HG03159 (cell line): ENCODE measurements at regions not wholly inside any gene's neighbourhood (a gene's known extent, or its start where the extent isn't known, plus 50 kb on each side); places are given as distances from the start of the nearest gene placed in this dataset.
"Not testable (repeated sequence)": the region's sequence is repeated elsewhere in the genome, so short reads cannot be mapped to it uniquely, and the experiment has no call there.

ENCODE experiments used
- ATAC-seq: cut with Tn5 transposase; IDR thresholded peaks from one replicate; pipeline ENCODE4 v1.9.1; 2021; ENCODE audit warnings: mild to moderate bottlenecking, moderate library complexity; ENCODE audit not compliant: unreplicated experiment

DNA sequence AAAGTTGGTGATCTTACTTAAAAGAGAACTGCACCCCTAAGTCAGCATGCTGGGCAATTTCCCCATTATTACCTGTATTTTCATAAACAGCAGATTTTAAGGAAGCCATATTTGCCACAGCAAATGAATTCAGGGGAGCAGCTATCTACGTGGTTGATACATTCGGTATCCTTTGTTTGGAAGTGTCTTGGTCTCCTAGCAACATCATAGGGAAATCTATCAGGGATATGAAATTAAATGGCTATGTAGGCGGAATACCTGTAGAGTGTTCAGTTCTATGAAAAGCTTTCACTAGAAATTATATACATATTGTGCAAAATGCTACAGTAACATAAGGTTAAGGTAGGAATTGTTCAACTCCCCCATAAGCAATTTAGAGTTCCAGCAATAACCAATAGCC is 157.2 kb upstream of the EMCN start:
- ATAC-seq: no peak

DNA sequence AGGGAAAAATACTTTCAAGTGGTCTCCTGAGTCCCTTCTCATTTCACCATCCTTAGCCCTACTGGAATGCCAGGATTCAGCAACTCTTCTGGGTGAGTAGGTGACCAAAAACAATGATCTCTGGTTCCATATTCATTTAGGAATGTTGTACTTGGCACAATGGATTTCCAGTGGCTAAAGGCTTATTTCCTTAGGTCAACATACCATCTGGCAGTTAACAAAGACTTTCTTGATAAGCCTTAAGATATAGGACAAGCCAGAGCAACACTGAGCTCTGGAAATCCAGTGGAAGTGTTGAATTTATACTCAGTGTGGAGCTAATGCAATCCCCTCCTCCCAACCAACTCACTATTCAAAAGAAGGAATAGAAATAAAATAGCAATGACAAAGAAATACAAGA is 139.4 kb upstream of the EMCN start:
- no peak for ATAC-seq

DNA sequence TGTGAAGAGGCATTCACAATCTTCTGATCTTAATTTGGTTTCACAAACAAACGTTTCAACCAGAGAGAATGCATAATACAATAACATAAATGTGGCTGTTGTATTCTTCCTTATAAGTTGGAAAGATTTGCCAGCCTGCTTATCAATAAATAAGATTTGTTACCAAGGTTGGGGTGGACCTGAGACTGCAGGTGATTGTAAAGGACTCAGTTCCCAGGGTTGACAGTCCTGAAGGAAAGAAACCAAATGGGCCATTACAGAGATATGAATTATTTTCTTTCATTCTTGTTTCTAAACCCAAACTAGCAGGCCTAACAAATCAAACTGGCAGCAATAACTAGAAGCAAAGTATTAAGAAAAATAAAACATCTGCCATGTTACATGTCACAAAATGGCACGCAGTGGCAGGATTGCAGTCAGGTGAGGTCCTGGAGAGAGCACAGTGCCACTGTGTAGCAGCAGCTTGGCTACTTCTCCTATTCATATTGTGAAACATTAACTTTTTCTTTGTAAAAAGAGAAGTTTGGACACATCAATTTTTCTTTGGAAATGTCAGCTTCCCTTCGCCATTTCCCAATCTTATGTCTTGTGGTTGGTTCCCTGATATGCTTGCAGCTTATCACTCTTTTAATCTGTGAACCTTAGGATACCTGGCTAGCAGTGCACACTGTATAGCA is 133.8 kb upstream of the EMCN start:
- ATAC-seq: no peak

DNA sequence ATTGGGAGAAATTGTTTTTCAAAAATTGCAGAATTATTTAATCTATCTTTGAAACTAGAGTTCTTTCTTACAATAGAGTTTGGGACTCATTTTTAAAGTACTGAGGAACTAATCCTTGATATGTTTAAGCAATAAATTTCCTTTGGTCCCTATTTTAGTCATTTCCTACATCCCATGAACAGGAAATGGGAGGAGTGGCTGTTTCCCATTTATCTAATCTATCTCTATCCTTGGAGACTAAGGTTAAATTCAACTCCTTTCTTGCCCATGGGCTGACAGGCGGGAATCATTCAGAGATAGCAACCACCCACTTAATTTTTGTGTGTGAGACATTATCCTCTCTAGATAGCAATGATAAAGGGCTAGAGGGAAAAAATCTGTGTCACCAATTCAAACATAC is 131.6 kb upstream of the EMCN start:
- ATAC-seq: no peak

DNA sequence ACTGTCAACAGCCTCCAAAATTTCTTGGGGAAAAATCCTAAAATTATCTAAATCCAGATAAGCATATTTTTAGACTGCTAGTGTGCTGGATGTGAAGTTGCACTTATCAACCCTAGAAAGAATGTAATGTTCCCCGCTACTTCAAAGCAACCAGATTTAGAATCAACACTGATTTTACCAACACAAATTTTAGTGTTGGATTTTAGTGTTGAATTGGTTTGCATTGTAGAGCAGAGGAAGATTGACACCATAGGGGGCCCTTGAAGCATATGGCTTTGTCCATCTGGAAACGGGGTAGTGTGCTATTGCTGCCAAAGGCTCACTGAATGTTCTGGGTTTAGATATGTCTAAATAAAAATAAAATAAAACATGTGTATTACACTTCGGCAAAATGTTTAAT is 126.3 kb upstream of the EMCN start:
- ATAC-seq: no peak

DNA sequence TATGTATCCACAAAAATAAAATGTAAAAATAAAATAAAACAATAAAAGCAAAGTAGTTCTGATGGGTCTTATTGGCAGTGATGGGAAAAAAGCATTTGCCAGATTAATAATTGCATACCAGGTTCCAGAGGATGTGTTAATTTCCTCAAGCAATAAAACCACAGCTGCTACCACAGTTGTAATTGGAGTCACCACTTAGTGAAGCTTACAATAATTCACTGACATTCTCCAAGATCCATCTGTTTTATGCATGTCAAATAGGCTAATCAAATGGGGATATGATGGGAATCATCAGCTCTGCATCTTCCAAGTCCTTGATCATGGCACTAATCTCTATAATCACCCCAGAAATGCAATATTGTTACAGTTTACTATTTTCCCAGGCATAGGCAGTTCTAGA is 123.5 kb upstream of the EMCN start:
- no peak for ATAC-seq

GRCh38 chr4:100635899-100636298 is 118.1 kb upstream of the EMCN start:
- ATAC-seq: no peak

GRCh38 chr4:100633269-100633668 is 115.4 kb upstream of the EMCN start:
- ATAC-seq: no peak

- no peak for ATAC-seq
Measured at GRCh38 chr4:100632163-100632562, 114.3 kb upstream of the EMCN start.

DNA sequence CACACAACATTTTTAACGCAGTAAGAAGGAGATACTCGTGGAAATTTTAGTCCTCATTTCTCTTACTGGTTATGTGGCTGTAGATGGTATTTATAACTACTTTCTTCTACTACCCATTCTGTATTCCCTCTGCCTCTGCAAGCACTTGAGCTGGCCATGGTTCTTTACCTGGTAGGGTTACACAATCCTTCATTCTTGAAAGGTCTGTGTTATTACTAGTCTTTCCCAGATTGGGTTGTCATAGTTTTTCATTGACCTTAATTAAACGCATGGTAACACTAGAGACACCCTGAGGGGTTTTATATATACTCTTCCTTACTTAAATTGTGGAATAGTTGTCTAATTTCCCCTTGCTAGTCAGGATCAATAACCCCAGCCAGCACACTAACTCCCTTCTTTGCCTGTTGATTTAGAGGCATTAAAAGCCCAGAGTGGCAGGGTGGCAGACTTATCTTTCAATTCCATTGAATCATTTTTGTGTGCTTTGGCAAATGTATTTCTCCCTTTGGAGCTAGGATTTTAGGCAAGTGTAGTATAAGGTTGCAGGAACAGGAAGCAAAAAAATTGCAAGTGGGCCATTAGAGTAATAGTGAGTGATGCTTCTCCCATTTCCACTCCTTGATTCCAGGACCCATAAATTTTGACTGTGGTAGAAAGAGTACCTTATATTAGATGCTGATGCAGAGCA is 113.6 kb upstream of the EMCN start:
- ATAC-seq: no peak

DNA sequence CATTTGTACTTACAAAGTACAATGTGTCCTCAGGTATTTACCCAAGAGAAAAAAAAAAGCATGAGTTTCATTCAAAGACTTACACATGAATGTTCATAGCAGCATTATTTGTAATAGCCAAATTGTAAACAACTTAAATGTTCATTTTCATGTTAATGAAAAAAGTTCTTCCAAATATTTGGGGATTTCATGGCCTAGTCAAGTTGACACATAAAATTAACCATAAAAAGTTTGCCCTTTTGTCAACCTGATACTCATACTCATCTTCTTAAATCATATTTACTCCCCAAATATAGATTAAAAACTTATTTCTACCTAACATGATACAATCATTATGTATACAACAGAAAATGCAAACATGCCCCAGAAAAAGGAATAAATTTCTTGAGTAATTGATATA is 112.5 kb upstream of the EMCN start:
- no peak for ATAC-seq

GRCh38 chr4:100609810-100610209 is 92.0 kb upstream of the EMCN start:
- peak; percentile 50 for ATAC-seq

DNA sequence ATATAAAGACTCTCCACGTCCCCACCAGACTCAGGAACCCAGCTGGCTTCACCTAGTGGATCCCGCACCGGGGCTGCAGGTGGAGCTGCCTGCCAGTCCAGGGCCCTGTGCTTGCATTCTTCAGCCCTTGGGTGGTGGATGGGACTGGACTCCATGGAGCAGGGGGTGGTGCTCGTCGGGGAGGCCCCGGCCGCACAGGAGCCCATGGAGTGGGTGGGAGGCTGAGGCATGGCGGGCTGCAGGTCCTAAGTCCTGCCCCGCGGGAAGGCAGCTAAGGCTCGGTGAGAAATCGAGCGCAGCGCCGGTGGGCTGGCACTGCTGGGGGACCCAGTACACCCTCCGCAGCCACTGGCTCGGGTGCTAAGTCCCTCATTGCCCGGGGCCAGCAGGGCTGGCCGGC is 90.8 kb upstream of the EMCN start:
- not testable (repeated sequence) for ATAC-seq

GRCh38 chr4:100605144-100605543 is 87.3 kb upstream of the EMCN start:
- no peak for ATAC-seq

DNA sequence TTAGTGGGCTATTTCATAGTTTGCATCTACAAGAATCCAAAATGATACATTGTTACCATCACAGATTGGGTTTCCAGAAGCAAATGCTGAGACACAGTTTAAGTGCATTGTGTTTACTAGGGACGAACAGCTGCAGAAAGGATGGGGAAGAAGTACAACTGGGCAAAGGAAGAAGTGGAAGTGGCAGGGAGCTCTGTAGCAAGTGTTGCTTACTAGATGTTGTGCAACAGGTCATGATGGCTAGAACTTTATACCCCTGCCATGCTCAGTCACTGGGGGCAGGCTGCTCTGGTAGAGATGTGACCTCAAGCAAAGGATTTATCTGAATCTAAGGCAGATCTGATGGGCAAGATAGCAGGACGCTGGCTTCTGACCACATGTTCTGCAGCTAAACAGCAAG is 76.1 kb upstream of the EMCN start:
- no peak for ATAC-seq

DNA sequence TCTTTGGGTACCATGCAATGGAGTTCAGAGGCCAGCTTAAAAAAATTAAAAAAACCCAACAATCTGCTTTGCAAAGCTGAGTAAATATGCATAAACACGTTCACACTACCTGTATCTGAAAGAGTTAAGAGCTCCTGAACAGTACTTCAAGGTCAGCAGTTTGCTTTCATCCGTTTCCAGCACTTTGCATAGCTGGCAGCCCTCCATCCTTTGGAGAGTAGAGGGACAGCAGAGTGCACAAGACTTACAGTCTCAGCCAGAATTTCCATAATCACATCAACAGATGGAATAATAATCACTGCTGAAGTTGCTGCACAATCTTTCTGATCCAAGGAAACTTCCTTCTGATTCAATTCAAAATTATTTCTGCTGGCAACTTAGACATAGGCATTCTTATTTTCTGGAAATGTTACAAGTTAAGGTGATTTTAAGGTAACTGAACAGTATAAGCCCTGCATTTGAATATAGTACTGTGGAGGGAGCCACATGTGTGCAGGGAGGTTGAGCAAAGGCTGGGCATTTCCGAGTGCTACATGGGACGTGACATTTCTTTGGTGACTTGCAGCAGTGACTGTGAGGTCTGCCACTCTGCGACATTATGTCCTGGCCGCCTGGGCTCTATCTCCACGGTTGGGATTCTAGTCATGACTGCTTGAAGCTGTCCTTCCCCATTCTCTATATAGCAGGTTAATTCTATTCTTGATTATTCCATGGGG is 73.5 kb upstream of the EMCN start:
- no peak for ATAC-seq

DNA sequence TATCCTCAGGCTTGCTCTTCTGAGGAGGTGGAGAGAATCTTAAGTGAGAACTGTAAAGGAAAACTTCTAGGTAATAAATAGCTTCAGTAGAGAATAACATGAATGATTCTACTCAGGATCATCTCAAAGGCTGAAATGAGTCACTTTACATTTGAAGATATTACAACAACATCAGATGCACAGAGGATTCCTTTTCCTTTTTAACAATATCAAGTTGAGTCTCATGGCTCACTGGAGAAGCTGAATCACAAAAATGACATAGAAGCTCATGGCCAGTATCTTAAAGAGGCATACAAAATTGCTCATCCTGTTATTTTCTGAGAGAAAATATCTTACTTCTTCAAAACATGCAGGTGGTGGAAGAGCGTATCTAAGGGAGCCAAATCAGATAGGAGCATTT is 72.5 kb upstream of the EMCN start:
- ATAC-seq: no peak

DNA sequence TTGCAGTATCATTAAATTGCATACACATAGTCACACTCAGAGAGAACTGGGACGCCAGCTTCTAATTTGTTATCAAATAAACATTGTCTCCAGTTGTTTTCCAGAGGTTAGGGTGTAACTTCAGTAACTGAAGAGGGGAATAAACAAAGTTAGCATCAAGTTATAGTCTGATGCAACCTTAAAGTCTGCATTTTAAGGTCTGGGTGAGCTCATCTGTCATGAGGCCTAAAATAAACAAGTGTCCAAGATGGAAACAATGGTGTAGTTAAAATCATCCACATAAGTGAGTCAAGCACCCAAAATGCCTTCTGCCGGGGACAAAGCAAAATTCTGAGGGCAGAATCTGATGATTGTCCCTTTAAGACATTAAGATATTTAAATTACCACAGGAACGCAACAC is 70.3 kb upstream of the EMCN start:
- ATAC-seq: no peak

DNA sequence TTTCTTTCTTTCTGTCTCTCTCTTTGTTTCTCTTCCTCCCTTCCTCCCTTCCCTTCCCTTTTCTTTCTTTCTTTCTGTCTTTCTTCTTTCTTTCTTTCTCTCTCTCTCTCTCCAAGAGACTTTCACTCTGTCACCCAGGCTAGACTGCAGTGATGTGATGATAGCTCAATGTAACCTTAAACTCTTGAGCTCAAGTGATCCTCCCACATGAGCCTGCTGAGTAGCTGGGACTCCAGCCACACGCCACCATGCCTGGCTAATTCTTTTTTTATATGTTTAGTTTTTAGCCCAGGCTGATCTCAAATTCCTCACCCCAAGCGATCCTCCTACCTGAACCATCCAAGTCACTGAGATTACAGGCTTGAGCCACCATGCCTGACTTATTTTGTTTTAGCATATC is 64.3 kb upstream of the EMCN start:
- ATAC-seq: no peak

DNA sequence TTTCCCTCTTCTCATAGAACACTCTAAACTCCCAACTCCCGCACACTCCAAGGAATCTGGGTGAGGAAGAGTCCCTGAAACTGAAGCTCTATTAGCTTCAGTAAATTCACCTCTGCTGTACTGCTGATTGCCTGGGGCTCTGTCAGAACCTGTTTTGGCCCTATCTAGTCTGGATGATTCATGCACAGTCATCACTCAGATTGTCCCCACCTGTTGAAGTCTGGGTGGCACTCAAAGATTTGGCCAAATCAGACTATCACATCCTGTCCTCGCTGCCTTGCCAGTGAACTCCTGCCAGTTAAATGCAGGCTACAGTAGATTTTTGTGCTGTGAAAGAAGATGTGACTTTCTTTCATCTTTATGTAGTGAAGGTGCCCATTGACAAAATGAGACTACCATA is 63.5 kb upstream of the EMCN start:
- ATAC-seq: no peak

DNA sequence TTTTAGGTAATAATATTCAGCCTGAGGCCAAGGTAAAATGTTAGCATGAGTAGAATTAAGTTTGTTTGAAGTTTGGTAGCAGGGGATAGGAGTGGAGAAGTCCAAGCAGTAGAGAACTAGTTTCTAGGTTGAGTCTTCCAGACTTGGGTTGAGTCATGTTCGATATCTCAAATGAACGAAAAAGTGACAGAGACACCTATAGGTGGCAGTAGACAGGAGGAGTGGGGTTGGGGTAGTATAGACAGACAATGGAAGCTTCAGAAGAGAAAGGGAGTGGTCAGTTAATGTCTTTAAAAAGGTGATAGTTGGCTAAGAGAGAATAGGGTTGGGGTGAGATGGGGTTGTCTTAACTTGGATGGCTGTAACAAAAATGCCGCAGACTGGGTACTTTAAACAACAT is 58.7 kb upstream of the EMCN start:
- ATAC-seq: no peak

- ATAC-seq: no peak
Measured at GRCh38 chr4:100574607-100575006, 56.8 kb upstream of the EMCN start.
